ENCODE measurements at regions not wholly inside any gene's neighbourhood (a gene's known extent, or its start where the extent isn't known, plus 50 kb on each side); places are given as distances from the start of the nearest gene placed in this dataset.

DNA sequence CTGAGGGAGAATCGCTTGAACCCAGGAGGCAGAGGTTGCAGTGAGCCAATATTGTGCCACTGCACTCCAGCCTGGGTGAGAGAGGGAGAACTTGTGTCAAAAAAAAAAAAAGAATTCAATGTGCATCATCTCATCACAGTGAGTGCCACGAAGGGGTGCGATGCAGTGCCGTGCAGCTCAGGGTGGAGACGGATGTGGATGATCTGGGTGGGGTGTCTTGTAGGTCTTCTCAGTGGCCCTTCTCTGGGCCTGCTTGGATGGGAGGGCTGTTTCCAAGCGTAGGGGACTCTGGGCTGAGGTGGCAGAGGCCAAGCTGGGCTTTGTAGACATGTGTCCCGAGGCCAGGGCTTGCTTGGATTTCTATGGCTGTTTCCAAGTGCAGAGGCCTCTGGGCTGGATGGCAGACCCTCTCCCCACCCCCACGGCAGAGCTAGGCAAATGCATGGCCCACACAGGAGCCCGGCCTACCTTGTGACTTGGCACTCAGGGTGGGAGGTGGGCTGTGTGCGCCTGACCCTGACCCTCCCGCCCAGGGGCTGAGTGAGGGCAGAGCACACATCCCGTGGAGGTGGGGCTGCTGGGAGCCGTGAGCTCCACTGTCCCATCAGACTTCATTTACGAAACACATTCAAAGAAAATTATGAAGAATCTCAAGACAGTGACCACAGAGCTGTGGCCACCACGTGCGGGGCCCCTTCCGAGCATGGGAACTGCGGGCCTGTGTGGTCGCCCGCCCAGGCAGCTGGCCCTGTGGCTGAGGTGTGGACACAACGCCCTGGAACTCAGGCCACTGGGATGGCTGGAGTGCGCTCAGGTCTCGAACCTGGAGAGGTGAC is 76.4 kb downstream of the ASB1 start:
- no peak for TF ChIP-seq POLR2A (IDR thresholded peaks at IDR 0.05)
- TF ChIP-seq, protein P1, sequence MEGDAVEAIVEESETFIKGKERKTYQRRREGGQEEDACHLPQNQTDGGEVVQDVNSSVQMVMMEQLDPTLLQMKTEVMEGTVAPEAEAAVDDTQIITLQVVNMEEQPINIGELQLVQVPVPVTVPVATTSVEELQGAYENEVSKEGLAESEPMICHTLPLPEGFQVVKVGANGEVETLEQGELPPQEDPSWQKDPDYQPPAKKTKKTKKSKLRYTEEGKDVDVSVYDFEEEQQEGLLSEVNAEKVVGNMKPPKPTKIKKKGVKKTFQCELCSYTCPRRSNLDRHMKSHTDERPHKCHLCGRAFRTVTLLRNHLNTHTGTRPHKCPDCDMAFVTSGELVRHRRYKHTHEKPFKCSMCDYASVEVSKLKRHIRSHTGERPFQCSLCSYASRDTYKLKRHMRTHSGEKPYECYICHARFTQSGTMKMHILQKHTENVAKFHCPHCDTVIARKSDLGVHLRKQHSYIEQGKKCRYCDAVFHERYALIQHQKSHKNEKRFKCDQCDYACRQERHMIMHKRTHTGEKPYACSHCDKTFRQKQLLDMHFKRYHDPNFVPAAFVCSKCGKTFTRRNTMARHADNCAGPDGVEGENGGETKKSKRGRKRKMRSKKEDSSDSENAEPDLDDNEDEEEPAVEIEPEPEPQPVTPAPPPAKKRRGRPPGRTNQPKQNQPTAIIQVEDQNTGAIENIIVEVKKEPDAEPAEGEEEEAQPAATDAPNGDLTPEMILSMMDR (IDR thresholded peaks at IDR 0.05), result no peak
